ENCODE measurements at regions not wholly inside any gene's neighbourhood (a gene's known extent, or its start where the extent isn't known, plus 50 kb on each side); places are given as distances from the start of the nearest gene placed in this dataset.

GRCh38 chrX:40169193-40170101 lies 71.7 kb upstream of the BCOR start (continued):
- no peak for TF ChIP-seq MTF2 (CRISPR knock-in tag; IDR thresholded peaks at IDR 0.05; ENCODE audit: borderline replicate concordance)
- no peak for TF ChIP-seq ISL2 (CRISPR knock-in tag; IDR thresholded peaks at IDR 0.05)
- TF ChIP-seq, protein P1, sequence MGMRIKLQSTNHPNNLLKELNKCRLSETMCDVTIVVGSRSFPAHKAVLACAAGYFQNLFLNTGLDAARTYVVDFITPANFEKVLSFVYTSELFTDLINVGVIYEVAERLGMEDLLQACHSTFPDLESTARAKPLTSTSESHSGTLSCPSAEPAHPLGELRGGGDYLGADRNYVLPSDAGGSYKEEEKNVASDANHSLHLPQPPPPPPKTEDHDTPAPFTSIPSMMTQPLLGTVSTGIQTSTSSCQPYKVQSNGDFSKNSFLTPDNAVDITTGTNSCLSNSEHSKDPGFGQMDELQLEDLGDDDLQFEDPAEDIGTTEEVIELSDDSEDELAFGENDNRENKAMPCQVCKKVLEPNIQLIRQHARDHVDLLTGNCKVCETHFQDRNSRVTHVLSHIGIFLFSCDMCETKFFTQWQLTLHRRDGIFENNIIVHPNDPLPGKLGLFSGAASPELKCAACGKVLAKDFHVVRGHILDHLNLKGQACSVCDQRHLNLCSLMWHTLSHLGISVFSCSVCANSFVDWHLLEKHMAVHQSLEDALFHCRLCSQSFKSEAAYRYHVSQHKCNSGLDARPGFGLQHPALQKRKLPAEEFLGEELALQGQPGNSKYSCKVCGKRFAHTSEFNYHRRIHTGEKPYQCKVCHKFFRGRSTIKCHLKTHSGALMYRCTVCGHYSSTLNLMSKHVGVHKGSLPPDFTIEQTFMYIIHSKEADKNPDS (CRISPR knock-in tag; IDR thresholded peaks at IDR 0.05), result no peak
- TF ChIP-seq ZNF160 (CRISPR knock-in tag; IDR thresholded peaks at IDR 0.05), result no peak
- TF ChIP-seq ADNP (CRISPR knock-in tag; IDR thresholded peaks at IDR 0.05), result no peak
- no peak for TF ChIP-seq ZNF766 (CRISPR knock-in tag; IDR thresholded peaks at IDR 0.05; ENCODE audit: borderline replicate concordance)
- no peak for TF ChIP-seq ARNTL (CRISPR knock-in tag; IDR thresholded peaks at IDR 0.05)
- no peak for TF ChIP-seq HNRNPL (IDR thresholded peaks at IDR 0.05; ENCODE audit: low read depth, low read length)
- TF ChIP-seq ZNF337 (CRISPR knock-in tag; IDR thresholded peaks at IDR 0.05; ENCODE audit: borderline replicate concordance, low read depth), result peak; percentile 33; the same call in 1 of the 2 replicates
- no peak for TF ChIP-seq ZNF891 (CRISPR knock-in tag; IDR thresholded peaks at IDR 0.05)
- TF ChIP-seq ZNF577 (CRISPR knock-in tag; IDR thresholded peaks at IDR 0.05; ENCODE audit: borderline replicate concordance, low read depth), result no peak
- TF ChIP-seq THAP11 (CRISPR knock-in tag; IDR thresholded peaks at IDR 0.05), result no peak
- no peak for TF ChIP-seq MLLT10 (CRISPR knock-in tag; IDR thresholded peaks at IDR 0.05)
- TF ChIP-seq ZNF790 (CRISPR knock-in tag; IDR thresholded peaks at IDR 0.05; ENCODE audit: borderline replicate concordance), result no peak
- TF ChIP-seq ZBTB7B (CRISPR knock-in tag; IDR thresholded peaks at IDR 0.05), result 0 out of 2 replicates have a peak, but pooled peaks have one; percentile 18
- TF ChIP-seq HDAC6 (IDR thresholded peaks at IDR 0.05; ENCODE audit: low read depth, low read length), result no peak
- TF ChIP-seq, protein P2, sequence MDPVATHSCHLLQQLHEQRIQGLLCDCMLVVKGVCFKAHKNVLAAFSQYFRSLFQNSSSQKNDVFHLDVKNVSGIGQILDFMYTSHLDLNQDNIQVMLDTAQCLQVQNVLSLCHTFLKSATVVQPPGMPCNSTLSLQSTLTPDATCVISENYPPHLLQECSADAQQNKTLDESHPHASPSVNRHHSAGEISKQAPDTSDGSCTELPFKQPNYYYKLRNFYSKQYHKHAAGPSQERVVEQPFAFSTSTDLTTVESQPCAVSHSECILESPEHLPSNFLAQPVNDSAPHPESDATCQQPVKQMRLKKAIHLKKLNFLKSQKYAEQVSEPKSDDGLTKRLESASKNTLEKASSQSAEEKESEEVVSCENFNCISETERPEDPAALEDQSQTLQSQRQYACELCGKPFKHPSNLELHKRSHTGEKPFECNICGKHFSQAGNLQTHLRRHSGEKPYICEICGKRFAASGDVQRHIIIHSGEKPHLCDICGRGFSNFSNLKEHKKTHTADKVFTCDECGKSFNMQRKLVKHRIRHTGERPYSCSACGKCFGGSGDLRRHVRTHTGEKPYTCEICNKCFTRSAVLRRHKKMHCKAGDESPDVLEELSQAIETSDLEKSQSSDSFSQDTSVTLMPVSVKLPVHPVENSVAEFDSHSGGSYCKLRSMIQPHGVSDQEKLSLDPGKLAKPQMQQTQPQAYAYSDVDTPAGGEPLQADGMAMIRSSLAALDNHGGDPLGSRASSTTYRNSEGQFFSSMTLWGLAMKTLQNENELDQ (CRISPR knock-in tag; IDR thresholded peaks at IDR 0.05; ENCODE audit: borderline replicate concordance), result no peak
- TF ChIP-seq TSC22D2 (CRISPR knock-in tag; IDR thresholded peaks at IDR 0.05; ENCODE audit: borderline replicate concordance), result no peak
- no peak for TF ChIP-seq BRD4 (CRISPR knock-in tag; IDR thresholded peaks at IDR 0.05)
- no peak for TF ChIP-seq ZNF510 (CRISPR knock-in tag; IDR thresholded peaks at IDR 0.05; ENCODE audit: low read depth)
- TF ChIP-seq, protein P3, sequence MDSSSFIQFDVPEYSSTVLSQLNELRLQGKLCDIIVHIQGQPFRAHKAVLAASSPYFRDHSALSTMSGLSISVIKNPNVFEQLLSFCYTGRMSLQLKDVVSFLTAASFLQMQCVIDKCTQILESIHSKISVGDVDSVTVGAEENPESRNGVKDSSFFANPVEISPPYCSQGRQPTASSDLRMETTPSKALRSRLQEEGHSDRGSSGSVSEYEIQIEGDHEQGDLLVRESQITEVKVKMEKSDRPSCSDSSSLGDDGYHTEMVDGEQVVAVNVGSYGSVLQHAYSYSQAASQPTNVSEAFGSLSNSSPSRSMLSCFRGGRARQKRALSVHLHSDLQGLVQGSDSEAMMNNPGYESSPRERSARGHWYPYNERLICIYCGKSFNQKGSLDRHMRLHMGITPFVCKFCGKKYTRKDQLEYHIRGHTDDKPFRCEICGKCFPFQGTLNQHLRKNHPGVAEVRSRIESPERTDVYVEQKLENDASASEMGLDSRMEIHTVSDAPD (CRISPR knock-in tag; IDR thresholded peaks at IDR 0.05), result no peak
- TF ChIP-seq, protein P4, sequence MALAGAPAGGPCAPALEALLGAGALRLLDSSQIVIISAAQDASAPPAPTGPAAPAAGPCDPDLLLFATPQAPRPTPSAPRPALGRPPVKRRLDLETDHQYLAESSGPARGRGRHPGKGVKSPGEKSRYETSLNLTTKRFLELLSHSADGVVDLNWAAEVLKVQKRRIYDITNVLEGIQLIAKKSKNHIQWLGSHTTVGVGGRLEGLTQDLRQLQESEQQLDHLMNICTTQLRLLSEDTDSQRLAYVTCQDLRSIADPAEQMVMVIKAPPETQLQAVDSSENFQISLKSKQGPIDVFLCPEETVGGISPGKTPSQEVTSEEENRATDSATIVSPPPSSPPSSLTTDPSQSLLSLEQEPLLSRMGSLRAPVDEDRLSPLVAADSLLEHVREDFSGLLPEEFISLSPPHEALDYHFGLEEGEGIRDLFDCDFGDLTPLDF (CRISPR knock-in tag; IDR thresholded peaks at IDR 0.05), result no peak

All from HepG2 (cell line).